ENCODE measurements at regions not wholly inside any gene's neighbourhood (a gene's known extent, or its start where the extent isn't known, plus 50 kb on each side); places are given as distances from the start of the nearest gene placed in this dataset.
"Not testable (repeated sequence)": the region's sequence is repeated elsewhere in the genome, so short reads cannot be mapped to it uniquely, and the experiment has no call there.

DNA sequence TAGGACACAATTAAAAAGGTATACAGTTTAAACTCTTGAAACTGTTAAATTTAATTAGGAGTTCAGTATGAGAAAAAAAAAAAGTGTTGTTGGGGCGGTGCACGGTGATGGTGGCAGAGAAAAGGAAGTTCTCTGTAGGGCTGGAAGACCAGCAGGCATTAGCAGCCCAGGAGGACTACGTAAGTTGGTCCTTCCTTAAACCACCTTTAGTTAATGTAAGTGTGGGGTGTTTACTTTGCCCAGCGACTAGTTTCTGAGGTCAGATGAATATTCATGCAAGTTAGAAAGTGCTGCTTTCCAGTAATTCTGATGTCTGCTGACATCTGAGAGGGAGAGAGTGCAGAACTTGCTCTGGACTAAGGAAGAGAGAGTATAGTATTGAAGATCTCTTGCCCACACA is 54.9 kb downstream of the NKX2-1 start:
- DNase-seq, result no peak

DNA sequence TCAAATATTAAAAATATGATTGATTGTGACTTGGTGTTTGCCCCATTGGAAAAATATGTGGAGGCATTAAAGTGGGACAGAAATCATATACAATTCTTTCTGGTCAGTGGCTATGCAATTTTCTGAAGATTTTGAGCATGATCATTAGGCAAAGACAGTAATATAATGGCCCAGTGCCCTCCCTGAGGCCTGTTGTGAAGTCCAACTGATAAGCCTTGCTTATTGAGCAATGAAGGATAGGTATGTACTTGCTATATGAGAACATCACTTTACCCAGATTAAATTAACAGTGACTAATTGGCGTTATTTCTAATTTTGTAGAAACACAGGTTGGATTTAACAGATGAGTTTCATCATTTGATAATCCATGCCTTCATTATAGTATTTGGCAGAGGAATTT is 57.1 kb downstream of the NKX2-1 start:
- no peak for DNase-seq

- DNase-seq, result no peak
These were observed 64.8 kb downstream of the NKX2-1 start for GRCh38 chr14:36455241-36455627.

GRCh38 chr14:36454599-36455240 is 65.3 kb downstream of the NKX2-1 start:
- no peak for DNase-seq

DNA sequence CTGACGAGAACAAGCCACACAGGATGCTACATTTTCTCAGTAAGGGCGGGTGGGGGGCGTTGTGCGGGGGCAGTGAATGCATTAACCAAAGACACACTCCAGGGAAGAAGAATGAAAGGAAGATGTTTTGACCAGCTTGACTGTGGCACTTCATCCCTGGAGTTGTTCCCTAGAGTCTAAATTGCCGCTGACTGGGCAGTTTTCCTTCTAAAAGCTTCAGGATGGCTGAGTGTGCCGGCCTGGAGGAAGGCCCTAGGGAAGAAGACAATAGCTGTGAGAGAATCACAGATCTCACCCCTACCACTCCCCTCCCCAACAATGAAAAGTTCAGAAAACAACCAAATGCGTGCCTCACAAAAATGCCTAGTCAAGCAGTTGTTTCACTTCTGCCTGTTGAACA is 67.2 kb downstream of the NKX2-1 start:
- DNase-seq, result no peak

- no peak for DNase-seq
These were observed 68.5 kb downstream of the NKX2-1 start for GRCh38 chr14:36451310-36452065.

- no peak for DNase-seq
These were observed 69.5 kb downstream of the NKX2-1 start for GRCh38 chr14:36450550-36450949.

DNA sequence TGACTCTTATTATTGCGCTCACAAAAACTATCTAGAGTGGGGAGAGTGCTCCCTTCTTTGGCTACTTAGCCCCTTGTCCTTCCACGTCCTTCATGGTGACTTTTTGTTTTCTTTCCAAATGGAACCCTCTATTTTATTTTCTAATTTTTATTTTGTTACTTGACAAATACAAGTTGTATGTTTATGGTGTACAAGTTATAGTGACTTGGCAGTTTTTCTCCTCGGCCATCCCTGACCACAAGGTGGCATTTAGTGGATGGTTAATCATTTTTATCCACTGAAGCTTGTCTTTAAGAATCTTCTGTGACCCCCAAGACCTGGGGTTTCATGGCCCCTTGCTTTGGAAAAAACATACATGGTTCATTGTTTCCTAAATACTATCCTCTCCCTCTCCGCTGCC is 70.1 kb downstream of the NKX2-1 start:
- DNase-seq, result no peak

DNA sequence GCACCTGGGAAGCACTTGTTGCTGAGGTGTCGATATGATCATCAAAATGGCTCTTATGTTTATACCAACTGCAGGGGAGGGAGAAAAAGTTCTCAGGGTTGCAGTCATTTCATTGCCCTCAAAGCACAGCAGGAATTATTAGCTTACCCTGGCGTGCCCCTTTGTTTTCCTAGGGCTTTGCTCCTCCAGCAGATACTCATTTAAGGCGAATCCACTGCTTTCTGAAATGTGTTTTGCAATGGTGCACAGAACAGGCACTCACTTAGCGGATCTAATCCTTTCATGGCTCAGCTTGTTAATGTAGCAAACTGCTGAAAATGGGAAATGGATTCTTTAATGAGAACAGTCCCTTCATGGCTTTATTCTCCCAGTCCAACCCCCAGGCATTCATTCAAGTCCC is 76.7 kb downstream of the NKX2-1 start:
- DNase-seq, result no peak

GRCh38 chr14:36442824-36443241 is 77.2 kb downstream of the NKX2-1 start:
- DNase-seq, result no peak

DNA sequence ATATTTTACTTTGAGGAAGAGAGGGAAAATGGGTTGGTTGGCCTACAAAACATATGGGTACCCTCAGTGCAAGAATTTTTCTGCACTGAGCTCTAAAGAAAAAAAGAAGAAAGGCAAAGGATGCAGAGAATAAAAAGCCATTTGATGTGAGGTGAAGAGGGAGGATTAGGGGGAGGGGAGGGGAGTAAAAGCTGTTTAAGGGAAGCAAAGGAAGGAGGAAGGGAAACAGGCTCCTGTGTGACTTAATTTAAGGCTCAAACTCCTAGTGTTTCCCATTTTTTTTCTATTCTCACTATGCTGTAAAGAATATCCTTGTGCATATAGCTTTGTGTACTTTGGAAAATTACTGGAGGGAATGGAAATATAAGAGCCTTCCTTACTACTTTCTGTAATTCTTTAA is 78.7 kb downstream of the NKX2-1 start:
- no peak for DNase-seq

GRCh38 chr14:36439766-36440165 is 80.3 kb downstream of the NKX2-1 start:
- DNase-seq, result no peak

DNA sequence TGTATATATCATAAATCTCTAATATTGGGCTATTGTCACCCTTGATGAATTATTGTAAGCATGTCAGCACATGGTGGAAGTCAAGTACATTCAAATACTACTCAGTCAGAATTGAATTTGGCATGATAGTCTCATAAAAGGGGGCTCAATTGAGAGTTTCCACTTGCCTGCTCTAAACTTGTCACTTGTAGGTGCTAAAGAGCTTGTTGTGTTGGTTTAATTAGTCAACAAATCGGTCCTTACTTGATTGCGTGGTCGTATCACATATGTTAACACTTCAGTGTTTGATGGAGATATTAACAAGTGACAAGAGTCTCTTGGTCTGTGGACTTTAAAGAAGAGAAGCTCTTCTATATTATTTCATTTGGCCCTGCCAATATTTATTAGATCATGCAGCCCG is 81.1 kb downstream of the NKX2-1 start:
- DNase-seq, result no peak

DNA sequence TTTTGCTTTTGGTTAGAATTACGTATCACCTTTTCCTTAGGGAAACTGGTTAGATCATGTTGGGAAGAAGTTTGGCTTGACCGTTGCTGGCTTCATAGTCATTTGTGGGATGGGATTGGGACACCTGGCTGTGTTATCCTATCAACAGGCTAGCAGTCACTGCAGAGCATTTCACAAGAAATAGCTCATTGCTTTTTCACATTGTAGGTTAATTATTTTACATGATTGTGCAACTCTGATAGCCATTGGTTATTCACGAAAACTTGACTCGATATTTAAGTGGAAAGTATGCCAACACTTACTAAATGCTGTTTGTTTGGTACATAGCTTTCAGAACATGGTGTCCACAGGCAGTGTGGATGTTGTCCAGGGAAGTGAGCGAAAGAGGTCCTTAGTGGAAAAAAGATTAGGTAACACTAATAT is 89.4 kb downstream of the NKX2-1 start:
- no peak for DNase-seq

- DNase-seq, result no peak
These were observed 89.9 kb downstream of the NKX2-1 start for GRCh38 chr14:36430169-36430568.

GRCh38 chr14:36429692-36430091 is 90.3 kb downstream of the NKX2-1 start:
- no peak for DNase-seq

- no peak for DNase-seq
These were observed 91.7 kb downstream of the NKX2-1 start for GRCh38 chr14:36428350-36428749.

- no peak for DNase-seq
These were observed 93.2 kb downstream of the NKX2-1 start for GRCh38 chr14:36426836-36427235.

GRCh38 chr14:36426113-36426512 is 93.9 kb downstream of the NKX2-1 start:
- no peak for DNase-seq

DNA sequence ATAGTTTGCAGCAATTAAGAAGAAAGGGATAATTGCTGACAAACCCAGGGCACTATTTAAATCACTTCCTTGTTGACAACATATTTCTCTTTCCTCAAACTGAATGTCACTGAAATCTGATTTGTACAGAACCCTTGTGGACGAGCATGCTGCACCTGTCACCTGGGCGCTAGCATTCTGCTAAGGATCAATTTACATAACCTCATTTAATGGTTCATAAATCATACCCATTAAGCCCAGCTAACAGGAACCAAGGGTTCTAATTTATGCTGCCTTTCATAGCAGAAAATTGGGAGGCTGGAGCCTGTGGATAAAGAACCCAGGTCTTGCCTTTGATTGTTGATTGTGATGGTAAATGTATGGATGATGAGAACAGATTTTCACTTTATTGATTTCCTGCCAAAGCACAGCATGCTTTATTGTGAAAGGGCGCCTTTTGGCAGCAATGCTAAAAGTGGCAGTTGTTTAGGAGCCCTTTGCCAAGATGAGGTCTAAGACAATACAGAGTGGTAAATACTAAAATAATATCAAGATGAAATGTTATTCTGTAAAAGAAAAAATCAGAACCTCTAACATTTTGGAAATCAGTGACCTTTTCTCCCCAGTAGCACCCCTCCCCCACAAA is 95.4 kb downstream of the NKX2-1 start:
- DNase-seq, result no peak

GRCh38 chr14:36423430-36423829 is 96.6 kb downstream of the NKX2-1 start:
- no peak for DNase-seq

- DNase-seq, result no peak
These were observed 99.8 kb upstream of the MBIP start for GRCh38 chr14:36420149-36420687.

GRCh38 chr14:36418937-36419336 is 98.5 kb upstream of the MBIP start:
- DNase-seq, result no peak

GRCh38 chr14:36411951-36412350 is 91.5 kb upstream of the MBIP start:
- not testable (repeated sequence) for DNase-seq

All from T-helper 2 cell (primary cell).